CD4-positive, alpha-beta T cell (primary cell): ENCODE measurements at regions not wholly inside any gene's neighbourhood (a gene's known extent, or its start where the extent isn't known, plus 50 kb on each side); places are given as distances from the start of the nearest gene placed in this dataset.

ENCODE experiments used
- ATAC-seq: fragments of 200-7000 bp; cut with Tn5 transposase; one replicate; pipeline ENCODE4 v1.10.0; 2022; ENCODE audit warnings: mild to moderate bottlenecking; ENCODE audit not compliant: poor library complexity
- CTCF ChIA-PET: fragments of 350-600 bp; sonication (Branson Sonifier 250); formaldehyde crosslinking; loops from one replicate; lab custom pipeline; 2021; ENCODE audit warnings: antibody characterized with exemption, inconsistent platforms; lab: Charles Lee
- POLR2A ChIA-PET: fragments of 350-600 bp; sonication (Branson Sonifier 250); formaldehyde crosslinking; loops from one replicate; lab custom pipeline; 2021; ENCODE audit warnings: antibody characterized with exemption, inconsistent platforms; lab: Charles Lee
- DNase-seq, 14 experiments: peaks; one replicate each; pipeline ENCODE4 v3.0.0-alpha.2; 2013 to 2020; ENCODE audit warnings: mixed read lengths in 2 of 14
- H3K27ac ChIP-seq, 2 donors: one replicate each; pipeline versions ENCODE4 v1.5.1 to v1.7.0; 2013; ENCODE audit warnings: low read length in 2 of 2, low read depth in 1 of 2, mild to moderate bottlenecking in 1 of 2
- H3K27me3 ChIP-seq, 2 experiments: 1 replicate in 1 of 2; 2 replicates in 1 of 2; pipeline versions ENCODE4 v1.6.1 to v1.7.0; 2013; ENCODE audit warnings: low read length in 2 of 2, control low read depth in 1 of 2, mild to moderate bottlenecking in 1 of 2, moderate library complexity in 1 of 2; ENCODE audit not compliant: insufficient read depth in 2 of 2, control insufficient read depth in 1 of 2
- H3K36me3 ChIP-seq: one replicate; pipeline ENCODE4 v1.6.1; 2013; ENCODE audit warnings: low read length, control low read depth; ENCODE audit not compliant: insufficient read depth
- H3K4me1 ChIP-seq: one replicate; pipeline ENCODE4 v1.6.1; 2013; ENCODE audit warnings: low read length, control low read depth; ENCODE audit not compliant: insufficient read depth
- H3K4me3 ChIP-seq: one replicate; pipeline ENCODE4 v1.5.1; 2013; ENCODE audit warnings: mild to moderate bottlenecking, low read length, moderate library complexity
- H3K9me3 ChIP-seq, 2 experiments: 1 replicate in 1 of 2; 2 replicates in 1 of 2; pipeline versions ENCODE4 v1.6.1 to v1.7.0; 2013; ENCODE audit warnings: low read length in 2 of 2, mild to moderate bottlenecking in 2 of 2, control low read depth in 1 of 2, moderate library complexity in 1 of 2; ENCODE audit not compliant: control insufficient read depth in 1 of 2, insufficient read depth in 1 of 2
- H3K27ac Mint-ChIP-seq: one replicate; pipeline ENCODE4 v1.8.0; 2020; ENCODE audit warnings: mixed read lengths
- H3K27me3 Mint-ChIP-seq: one replicate; pipeline ENCODE4 v1.8.0; 2021; ENCODE audit warnings: mixed read lengths
- H3K36me3 Mint-ChIP-seq: one replicate; pipeline ENCODE4 v1.8.0; 2021; ENCODE audit warnings: low read depth, mixed read lengths
- H3K4me1 Mint-ChIP-seq: one replicate; pipeline ENCODE4 v1.8.0; 2021; ENCODE audit warnings: low read depth, mixed read lengths
- H3K4me3 Mint-ChIP-seq: one replicate; pipeline ENCODE4 v1.8.0; 2020; ENCODE audit warnings: mild to moderate bottlenecking, mixed read lengths
- H3K9me3 Mint-ChIP-seq: one replicate; pipeline ENCODE4 v1.8.0; 2020; ENCODE audit warnings: mixed read lengths
- intact Hi-C, 2 experiments: fragments of 100-400 bp; cut with DNase I in 1 of 2; cut with micrococcal nuclease in 1 of 2; formaldehyde crosslinking; loops; one replicate each; pipeline versions ENCODE4 v1.15.1 to v1.9.0; 2023 to 2025; cut with DNase I, micrococcal nuclease
- TF ChIP-seq, protein P1 (sequence below): fragments of 200-600 bp; IDR thresholded peaks from one replicate; pipeline ENCODE4 v1.8.0; 2022; ENCODE audit warnings: antibody characterized with exemption, mild to moderate bottlenecking

DNA sequence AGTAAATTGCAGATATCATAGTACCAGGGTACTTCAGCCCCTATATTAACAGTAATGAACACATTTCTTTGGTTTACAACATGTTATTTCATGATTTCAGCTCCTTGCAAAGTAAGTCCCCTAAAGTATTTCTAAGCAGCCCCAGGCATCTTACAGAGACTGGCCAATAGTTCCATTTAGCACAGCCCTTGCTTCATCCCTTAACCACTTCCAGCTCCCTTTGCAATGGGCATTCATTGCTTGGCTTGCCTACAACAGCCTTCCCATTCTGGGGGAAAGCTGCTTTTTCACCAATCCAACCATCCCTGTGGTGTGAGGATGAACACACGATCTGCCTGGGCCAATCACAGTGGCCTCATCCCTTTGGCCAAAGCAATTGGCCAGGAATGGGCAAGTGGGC, 67.2 kb upstream of the XCR1 start:
- CTCF ChIA-PET, result interaction anchor here (0.6 kb wide), 1 partner anchor 1657 kb away, joined by 3 read pairs; no protein-coding TSS in a partner anchor
- H3K4me3 Mint-ChIP-seq, result no peak overlapping the region
- Histone ChIP-seq H3K27me3 (no peaks in the 10 kb centered on the region), H3K4me3 (no peak overlapping the region), H3K27ac (peak overlapping the region in 1 of 2 donors; percentile 3), H3K36me3 (no peaks in the 10 kb centered on the region), H3K4me1 (peaks cover 29% of the 10 kb centered on the region), H3K9me3 (no peaks in the 10 kb centered on the region)
- H3K27me3 Mint-ChIP-seq, result no peaks in the 10 kb centered on the region
- intact Hi-C loops, result loop anchor here in 1 of 2 experiments (10.0 kb wide), 1 partner anchor 120 kb away; no protein-coding TSS in a partner anchor
- H3K27ac Mint-ChIP-seq, result no peak overlapping the region
- no peaks in the 10 kb centered on the region for H3K9me3 Mint-ChIP-seq
- H3K4me1 Mint-ChIP-seq, result peaks cover 34% of the 10 kb centered on the region
- DNase-seq (no peak), ATAC-seq (no peak)
- TF ChIP-seq, protein P1, sequence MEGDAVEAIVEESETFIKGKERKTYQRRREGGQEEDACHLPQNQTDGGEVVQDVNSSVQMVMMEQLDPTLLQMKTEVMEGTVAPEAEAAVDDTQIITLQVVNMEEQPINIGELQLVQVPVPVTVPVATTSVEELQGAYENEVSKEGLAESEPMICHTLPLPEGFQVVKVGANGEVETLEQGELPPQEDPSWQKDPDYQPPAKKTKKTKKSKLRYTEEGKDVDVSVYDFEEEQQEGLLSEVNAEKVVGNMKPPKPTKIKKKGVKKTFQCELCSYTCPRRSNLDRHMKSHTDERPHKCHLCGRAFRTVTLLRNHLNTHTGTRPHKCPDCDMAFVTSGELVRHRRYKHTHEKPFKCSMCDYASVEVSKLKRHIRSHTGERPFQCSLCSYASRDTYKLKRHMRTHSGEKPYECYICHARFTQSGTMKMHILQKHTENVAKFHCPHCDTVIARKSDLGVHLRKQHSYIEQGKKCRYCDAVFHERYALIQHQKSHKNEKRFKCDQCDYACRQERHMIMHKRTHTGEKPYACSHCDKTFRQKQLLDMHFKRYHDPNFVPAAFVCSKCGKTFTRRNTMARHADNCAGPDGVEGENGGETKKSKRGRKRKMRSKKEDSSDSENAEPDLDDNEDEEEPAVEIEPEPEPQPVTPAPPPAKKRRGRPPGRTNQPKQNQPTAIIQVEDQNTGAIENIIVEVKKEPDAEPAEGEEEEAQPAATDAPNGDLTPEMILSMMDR, result no peak
- no peaks in the 10 kb centered on the region for H3K36me3 Mint-ChIP-seq
- POLR2A ChIA-PET, result no interaction called here

- intact Hi-C loops, result loop anchor here in 1 of 2 experiments (10.0 kb wide), 1 partner anchor 121 kb away; no protein-coding TSS in a partner anchor
- Histone ChIP-seq H3K9me3 (no peaks in the 10 kb centered on the region), H3K4me3 (no peak overlapping the region), H3K4me1 (peaks cover 32% of the 10 kb centered on the region), H3K27ac (no peak overlapping the region), H3K27me3 (no peaks in the 10 kb centered on the region), H3K36me3 (no peaks in the 10 kb centered on the region)
- POLR2A ChIA-PET, result no interaction called here
- ATAC-seq, result no peak
- no peak overlapping the region for H3K27ac Mint-ChIP-seq
- no peaks in the 10 kb centered on the region for H3K27me3 Mint-ChIP-seq
- peaks cover 29% of the 10 kb centered on the region for H3K4me1 Mint-ChIP-seq
- TF ChIP-seq, protein P1, result no peak
- no peaks in the 10 kb centered on the region for H3K36me3 Mint-ChIP-seq
- H3K9me3 Mint-ChIP-seq, result no peaks in the 10 kb centered on the region
- DNase-seq, result no peak
- no peak overlapping the region for H3K4me3 Mint-ChIP-seq
- CTCF ChIA-PET, result no interaction called here
These were observed 66.7 kb upstream of the XCR1 start for GRCh38 chr3:46093966-46094365.

DNA sequence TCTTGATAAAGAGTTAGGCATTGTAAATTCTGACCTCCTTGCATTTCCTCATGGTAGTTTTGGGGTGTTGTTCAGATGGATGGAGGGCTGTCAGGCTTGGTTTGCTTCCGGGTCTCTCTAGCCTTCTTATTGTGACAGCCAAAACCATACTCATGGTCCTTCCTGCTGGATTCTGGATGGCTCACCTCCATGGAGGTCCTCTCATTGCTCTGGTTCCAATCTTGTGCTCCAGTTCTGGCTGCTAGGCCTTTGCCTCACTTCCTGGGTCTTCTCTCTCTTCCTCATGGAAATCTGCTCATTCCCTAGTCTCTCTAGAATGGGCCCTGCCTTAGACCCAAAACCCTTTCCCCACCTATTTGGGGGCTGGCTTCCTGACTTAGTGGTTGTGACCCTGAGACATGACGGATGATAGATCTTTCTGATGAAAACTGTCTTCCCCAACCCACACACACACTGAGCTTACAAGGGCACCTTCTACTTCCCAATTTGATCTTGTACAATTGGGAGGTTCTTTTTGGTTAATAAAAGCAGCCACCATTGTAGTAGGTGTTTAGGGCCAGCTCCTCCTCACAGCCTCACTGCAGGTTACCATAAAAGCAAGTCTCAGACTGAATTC, 66.2 kb upstream of the XCR1 start:
- ATAC-seq (no peak), DNase-seq (no peak)
- Histone ChIP-seq H3K27me3 (no peaks in the 10 kb centered on the region), H3K36me3 (no peaks in the 10 kb centered on the region), H3K4me1 (peaks cover 28% of the 10 kb centered on the region), H3K27ac (no peak overlapping the region), H3K4me3 (no peak overlapping the region), H3K9me3 (no peaks in the 10 kb centered on the region)
- ChIA-PET CTCF (no interaction called here), POLR2A (no interaction called here)
- no peaks in the 10 kb centered on the region for H3K9me3 Mint-ChIP-seq
- TF ChIP-seq, protein P1, result no peak
- H3K27ac Mint-ChIP-seq, result no peak overlapping the region
- H3K27me3 Mint-ChIP-seq, result no peaks in the 10 kb centered on the region
- intact Hi-C loops, result loop anchor here in 1 of 2 experiments (10.0 kb wide), 1 partner anchor 121 kb away; no protein-coding TSS in a partner anchor
- no peak overlapping the region for H3K4me3 Mint-ChIP-seq
- no peaks in the 10 kb centered on the region for H3K36me3 Mint-ChIP-seq
- peaks cover 23% of the 10 kb centered on the region for H3K4me1 Mint-ChIP-seq
